Endothelial cell of umbilical vein (primary cell): ENCODE measurements at regions not wholly inside any gene's neighbourhood (a gene's known extent, or its start where the extent isn't known, plus 50 kb on each side); places are given as distances from the start of the nearest gene placed in this dataset.

Experiments used
- BruUV-seq: library from RNA; stranded (reverse); fragments of 400-500 nt; replicated peaks from 2 replicates; lab custom pipeline; 2021; lab: Mats Ljungman, UMichigan
- CTCF ChIA-PET: fragments of 300-600, 350-600 bp; sonication (Branson Sonifier 250); formaldehyde crosslinking; loops from one replicate; lab custom pipeline; 2021; ENCODE audit warnings: antibody characterized with exemption, inconsistent platforms; lab: Charles Lee
- POLR2A ChIA-PET: fragments of 300-600, 350-600 bp; sonication (Branson Sonifier 250); formaldehyde crosslinking; loops from one replicate; lab custom pipeline; 2021; ENCODE audit warnings: antibody characterized with exemption, inconsistent platforms; lab: Charles Lee
- DNase-seq: peaks from one replicate; pipeline ENCODE4 v3.0.0-alpha.2; 2011; ENCODE audit warnings: low read depth, low spot score
- FAIRE-seq: peaks from 2 replicates; lab custom pipeline; 2011; peaks lifted over from hg19 to GRCh38; lab: Jason Lieb, UNC
- H2AFZ ChIP-seq: 2 replicates; pipeline ENCODE4 v1.6.0; 2012; ENCODE audit warnings: low read depth, low read length, control low read depth, inconsistent platforms
- H3K27ac ChIP-seq: 2 replicates; pipeline ENCODE4 v1.5.1; 2011; ENCODE audit warnings: low read depth, mild to moderate bottlenecking, control low read depth, low read length, moderate library complexity; ENCODE audit not compliant: insufficient read depth
- H3K27me3 ChIP-seq, 2 experiments: 2 replicates each; pipeline versions ENCODE4 v1.6.0 to v1.6.1; 2011; ENCODE audit warnings: low read length in 2 of 2, mixed read lengths in 1 of 2; ENCODE audit not compliant: control insufficient read depth in 2 of 2, insufficient read depth in 2 of 2
- H3K36me3 ChIP-seq, 2 experiments: 2 replicates in 1 of 2; 3 replicates in 1 of 2; pipeline ENCODE4 v1.5.1; 2011; ENCODE audit warnings: low read length in 2 of 2, mild to moderate bottlenecking in 1 of 2, moderate library complexity in 1 of 2; ENCODE audit not compliant: control insufficient read depth in 2 of 2, insufficient read depth in 2 of 2; ENCODE audit errors: extremely low read depth in 1 of 2
- H3K4me1 ChIP-seq: 3 replicates; pipeline ENCODE4 v1.5.1; 2011; ENCODE audit warnings: mild to moderate bottlenecking, low read length; ENCODE audit not compliant: control insufficient read depth, insufficient read depth; ENCODE audit errors: extremely low read depth
- H3K4me2 ChIP-seq: 2 replicates; pipeline ENCODE4 v1.6.1; 2011; ENCODE audit warnings: low read length, control low read depth, mixed read lengths; ENCODE audit not compliant: insufficient read depth
- H3K4me3 ChIP-seq, 3 experiments: fragments of 200-600 bp in 1 of 3; sonication (generic), shearing (Covaris generic) in 1 of 3; replicated peaks in 1 of 3; 2 replicates each; pipeline ENCODE4 v1.5.1; 2011 to 2016; ENCODE audit warnings: control low read depth in 3 of 3, low read length in 3 of 3, mild to moderate bottlenecking in 2 of 3, inconsistent platforms in 1 of 3, low read depth in 1 of 3, moderate library complexity in 1 of 3; ENCODE audit not compliant: insufficient read depth in 1 of 3
- H3K79me2 ChIP-seq: 2 replicates; pipeline ENCODE4 v1.6.0; 2012; ENCODE audit warnings: low read length, inconsistent platforms; ENCODE audit not compliant: control insufficient read depth, insufficient read depth
- H3K9ac ChIP-seq: replicated peaks from 2 replicates; pipeline ENCODE3; 2011; ENCODE audit warnings: low read length, control low read depth; ENCODE audit not compliant: insufficient read depth; ENCODE audit errors: extremely low read depth
- H3K9me1 ChIP-seq: replicated peaks from 3 replicates; pipeline ENCODE4 v1.6.0; 2011; ENCODE audit warnings: mild to moderate bottlenecking, low read length; ENCODE audit not compliant: control insufficient read depth, insufficient read depth; ENCODE audit errors: extremely low read depth
- H3K9me3 ChIP-seq: replicated peaks from 2 replicates; pipeline ENCODE4 v1.5.1; 2012; ENCODE audit warnings: low read length, inconsistent platforms; ENCODE audit not compliant: control insufficient read depth, insufficient read depth
- H4K20me1 ChIP-seq: replicated peaks from 2 replicates; pipeline ENCODE3; 2011; ENCODE audit warnings: mild to moderate bottlenecking, low read length; ENCODE audit not compliant: control insufficient read depth, insufficient read depth; ENCODE audit errors: extremely low read depth
- EZH2 ChIP-seq: IDR thresholded peaks from 2 replicates; pipeline ENCODE4 v1.6.1; 2012; ENCODE audit warnings: borderline replicate concordance, low read depth, mild to moderate bottlenecking, moderate library complexity, low read length, inconsistent platforms; ENCODE audit not compliant: severe bottlenecking
- FOS ChIP-seq: IDR thresholded peaks from 2 replicates; pipeline ENCODE4 v1.6.1; 2011; ENCODE audit warnings: mild to moderate bottlenecking, low read length, moderate library complexity, borderline replicate concordance; ENCODE audit not compliant: insufficient read depth
- GATA2 ChIP-seq: IDR thresholded peaks from 2 replicates; pipeline ENCODE4 v1.7.0; 2011; ENCODE audit warnings: low read depth, mild to moderate bottlenecking, moderate library complexity, mixed read lengths, low read length; ENCODE audit not compliant: insufficient read length, insufficient read depth
- JUN ChIP-seq: IDR thresholded peaks from 2 replicates; pipeline ENCODE4 v1.6.1; 2011; ENCODE audit warnings: borderline replicate concordance, low read depth; ENCODE audit not compliant: insufficient read length, insufficient read depth
- MYC ChIP-seq: IDR thresholded peaks from one replicate; pipeline ENCODE4 v1.6.1; 2011; ENCODE audit warnings: mild to moderate bottlenecking, low read depth, low read length
- POLR2A ChIP-seq: IDR thresholded peaks from 2 replicates; pipeline ENCODE4 v1.6.1; 2012; ENCODE audit warnings: low read depth, mild to moderate bottlenecking, control low read depth, low read length
- POLR2AphosphoS5 ChIP-seq: IDR thresholded peaks from 2 replicates; pipeline ENCODE4 v1.6.1; 2012; ENCODE audit warnings: low read depth, mild to moderate bottlenecking, control low read depth, low read length, moderate library complexity; ENCODE audit not compliant: insufficient read depth
- dilution Hi-C: fragments of 300-500 bp; cut with MboI; formaldehyde crosslinking; loops from one replicate; pipeline ENCODE4 v1.15.0; 2019; ENCODE audit warnings: low sequenced_read_pairs; ENCODE audit not compliant: extremely low pct_ligation_motif_present
- intact Hi-C: fragments of 100-400 bp; cut with micrococcal nuclease; formaldehyde crosslinking; loops from one replicate; pipeline ENCODE4 v1.10.0; 2022
- TF ChIP-seq, protein P1 (sequence below), 2 donors: IDR thresholded peaks; 1 replicate in 1 of 2; 2 replicates in 1 of 2; pipeline ENCODE4 v1.5.1; 2011; ENCODE audit warnings: low read length in 2 of 2, mild to moderate bottlenecking in 2 of 2, moderate library complexity in 2 of 2, control low read depth in 1 of 2, inconsistent platforms in 1 of 2, low read depth in 1 of 2; ENCODE audit not compliant: insufficient read depth in 1 of 2; ENCODE audit errors: extremely low read depth in 1 of 2
- TF ChIP-seq, protein P2 (sequence below): IDR thresholded peaks from 2 replicates; pipeline ENCODE4 v1.6.1; 2011; ENCODE audit not compliant: insufficient read depth, insufficient read length

DNA sequence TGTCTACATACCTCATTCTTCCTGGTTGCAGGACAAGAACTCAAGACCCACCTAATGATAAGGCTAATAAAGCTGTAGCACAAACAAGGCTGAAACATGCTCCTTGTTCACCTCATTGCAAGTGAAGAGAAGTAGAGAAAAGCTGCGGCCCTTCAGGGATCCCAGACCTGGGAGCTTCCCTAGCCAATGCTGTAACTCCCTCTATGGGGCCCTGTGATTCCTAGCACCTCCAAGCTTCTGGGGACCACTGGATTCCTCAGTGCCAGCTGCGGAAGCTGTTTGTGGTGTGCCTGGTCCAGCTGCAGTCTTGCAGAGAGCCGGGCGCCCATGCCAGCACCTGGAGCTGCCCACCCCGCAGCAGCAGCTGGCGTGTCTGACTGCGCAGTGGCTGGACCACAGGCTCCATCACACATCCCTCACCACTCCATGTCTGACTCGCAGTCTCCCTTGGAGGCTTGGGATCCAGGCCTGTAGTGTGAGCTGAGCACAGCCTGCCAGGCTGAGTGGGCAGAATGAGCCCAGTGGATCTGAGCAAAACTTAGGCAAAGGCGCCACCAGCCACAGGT lies 737.2 kb upstream of the GJE1 start:
- FAIRE-seq = no peak
- no peak overlapping the region for H3K4me2 ChIP-seq
- H3K4me3 ChIP-seq = no peak overlapping the region
- no peak for DNase-seq
- H3K27me3 ChIP-seq = no peaks in the 10 kb centered on the region
- no peaks in the 10 kb centered on the region for H3K9me3 ChIP-seq
- no peak overlapping the region for H3K27ac ChIP-seq
- H3K79me2 ChIP-seq = no peaks in the 10 kb centered on the region
- no peaks in the 10 kb centered on the region for H3K4me1 ChIP-seq
- no peaks in the 10 kb centered on the region for H3K36me3 ChIP-seq
- intact Hi-C loops (no loop called here), dilution Hi-C loops (no loop called here)
- H4K20me1 ChIP-seq = no peaks in the 10 kb centered on the region
- BruUV-seq = no TSS peak
- CTCF ChIA-PET = interaction anchor here (0.9 kb wide), 1 partner anchor 10 kb away, joined by 3 read pairs; no protein-coding TSS in a partner anchor
- H2AFZ ChIP-seq = no peak overlapping the region
- TF ChIP-seq FOS = no peak
- TF ChIP-seq, protein P1, sequence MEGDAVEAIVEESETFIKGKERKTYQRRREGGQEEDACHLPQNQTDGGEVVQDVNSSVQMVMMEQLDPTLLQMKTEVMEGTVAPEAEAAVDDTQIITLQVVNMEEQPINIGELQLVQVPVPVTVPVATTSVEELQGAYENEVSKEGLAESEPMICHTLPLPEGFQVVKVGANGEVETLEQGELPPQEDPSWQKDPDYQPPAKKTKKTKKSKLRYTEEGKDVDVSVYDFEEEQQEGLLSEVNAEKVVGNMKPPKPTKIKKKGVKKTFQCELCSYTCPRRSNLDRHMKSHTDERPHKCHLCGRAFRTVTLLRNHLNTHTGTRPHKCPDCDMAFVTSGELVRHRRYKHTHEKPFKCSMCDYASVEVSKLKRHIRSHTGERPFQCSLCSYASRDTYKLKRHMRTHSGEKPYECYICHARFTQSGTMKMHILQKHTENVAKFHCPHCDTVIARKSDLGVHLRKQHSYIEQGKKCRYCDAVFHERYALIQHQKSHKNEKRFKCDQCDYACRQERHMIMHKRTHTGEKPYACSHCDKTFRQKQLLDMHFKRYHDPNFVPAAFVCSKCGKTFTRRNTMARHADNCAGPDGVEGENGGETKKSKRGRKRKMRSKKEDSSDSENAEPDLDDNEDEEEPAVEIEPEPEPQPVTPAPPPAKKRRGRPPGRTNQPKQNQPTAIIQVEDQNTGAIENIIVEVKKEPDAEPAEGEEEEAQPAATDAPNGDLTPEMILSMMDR (IDR thresholded peaks at IDR 0.05; ENCODE audit: extremely low read depth in 1 of 2, insufficient read depth in 1 of 2, low read depth in 1 of 2, low read length in 2 of 2) = no peak
- TF ChIP-seq MYC = no peak
- TF ChIP-seq POLR2AphosphoS5 = no peak
- TF ChIP-seq GATA2 = no peak
- TF ChIP-seq EZH2 = no peak
- TF ChIP-seq JUN = no peak
- TF ChIP-seq POLR2A = no peak
- TF ChIP-seq, protein P2, sequence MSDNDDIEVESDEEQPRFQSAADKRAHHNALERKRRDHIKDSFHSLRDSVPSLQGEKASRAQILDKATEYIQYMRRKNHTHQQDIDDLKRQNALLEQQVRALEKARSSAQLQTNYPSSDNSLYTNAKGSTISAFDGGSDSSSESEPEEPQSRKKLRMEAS = no peak
- no peaks in the 10 kb centered on the region for H3K9me1 ChIP-seq
- no peak overlapping the region for H3K9ac ChIP-seq
- POLR2A ChIA-PET = interaction anchor here (0.6 kb wide), 1 partner anchor 269 kb away, joined by 3 read pairs; no protein-coding TSS in a partner anchor
